ENCODE measurements at regions not wholly inside any gene's neighbourhood (a gene's known extent, or its start where the extent isn't known, plus 50 kb on each side); places are given as distances from the start of the nearest gene placed in this dataset.
"Not testable (repeated sequence)": the region's sequence is repeated elsewhere in the genome, so short reads cannot be mapped to it uniquely, and the experiment has no call there.

- POLR2A ChIA-PET (ENCODE audit: unreplicated experiment): interaction anchor here (0.5 to 1.3 kb wide), 4 partner anchors 30 to 464 kb away, joined by 5 to 8 read pairs (median 6); no protein-coding TSS in a partner anchor
- peak overlapping the region; percentile 58 for H3K4me2 ChIP-seq
- no peaks in the 10 kb centered on the region for H3K9me3 ChIP-seq (ENCODE audit: insufficient read depth, low read depth)
- no peak for TF ChIP-seq CTCF (conservative IDR thresholded peaks at IDR 0.05)
- TSS peak; percentile 96 for BruUV-seq (replicated peaks)
- H4K20me1 ChIP-seq (ENCODE audit: insufficient read depth): no peaks in the 10 kb centered on the region
- intact Hi-C loops (cut with micrococcal nuclease; ENCODE audit: unreplicated experiment): loop anchor here (1.0 kb wide), 3 partner anchors 29 to 70 kb away; no protein-coding TSS in a partner anchor
- H2AFZ ChIP-seq: peak overlapping the region; percentile 67; the same call in 1 of the 2 replicates
- H3K4me3 ChIP-seq: no peak overlapping the region
- no peaks in the 10 kb centered on the region for H3F3A ChIP-seq (ENCODE audit: insufficient read depth, low read depth)
- H3K79me2 ChIP-seq (ENCODE audit: low read depth): no peaks in the 10 kb centered on the region
- no peaks in the 10 kb centered on the region for H3K27me3 ChIP-seq (ENCODE audit: insufficient read depth, low read depth)
- peaks cover 29% of the 10 kb centered on the region for H3K4me1 ChIP-seq (replicated peaks; ENCODE audit: insufficient read depth)
- CTCF ChIA-PET: interaction anchor here (0.6 kb wide), 1 partner anchor 398 kb away, joined by 3 read pairs; no protein-coding TSS in a partner anchor
- no peaks in the 10 kb centered on the region for H3K9me2 ChIP-seq (ENCODE audit: insufficient read depth)
- no peaks in the 10 kb centered on the region for H3K36me3 ChIP-seq (ENCODE audit: low read depth)
- DNase-seq: peak; percentile 84 to 88
- H3K27ac ChIP-seq: peak overlapping the region; percentile 67
Observed at GRCh38 chr10:125231116-125231812, 70.9 kb upstream of the CTBP2 start.

- POLR2A ChIA-PET (ENCODE audit: unreplicated experiment): no interaction called here
- TF ChIP-seq CTCF (conservative IDR thresholded peaks at IDR 0.05) (no peak), EZH2 (IDR thresholded peaks at IDR 0.05; ENCODE audit: low read depth) (no peak)
- no peaks in the 10 kb centered on the region for H3K79me2 ChIP-seq (ENCODE audit: low read depth)
- no TSS peak for BruUV-seq (replicated peaks)
- intact Hi-C loops (cut with micrococcal nuclease; ENCODE audit: unreplicated experiment): no loop called here
- H4K20me1 ChIP-seq (ENCODE audit: insufficient read depth): no peaks in the 10 kb centered on the region
- no peak overlapping the region for H3K4me3 ChIP-seq
- no peak for DNase-seq
- no peaks in the 10 kb centered on the region for H3K9me3 ChIP-seq (ENCODE audit: insufficient read depth, low read depth)
- no peaks in the 10 kb centered on the region for H3K9me2 ChIP-seq (ENCODE audit: insufficient read depth)
- no peaks in the 10 kb centered on the region for H3F3A ChIP-seq (ENCODE audit: insufficient read depth, low read depth)
- no peaks in the 10 kb centered on the region for H3K36me3 ChIP-seq (ENCODE audit: low read depth)
- H3K27ac ChIP-seq: no peak overlapping the region
- peaks cover 29% of the 10 kb centered on the region for H3K4me1 ChIP-seq (replicated peaks; ENCODE audit: insufficient read depth)
- H3K27me3 ChIP-seq (ENCODE audit: insufficient read depth, low read depth): no peaks in the 10 kb centered on the region
- H3K4me2 ChIP-seq: no peak overlapping the region
- no peak overlapping the region for H2AFZ ChIP-seq
- CTCF ChIA-PET: no interaction called here
Observed at GRCh38 chr10:125230251-125230650, 69.9 kb upstream of the CTBP2 start.

GRCh38 chr10:125228245-125228940 lies 68.0 kb upstream of the CTBP2 start:
- H3K9me3 ChIP-seq (ENCODE audit: insufficient read depth, low read depth); H3F3A ChIP-seq (ENCODE audit: insufficient read depth, low read depth); H3K9me2 ChIP-seq (ENCODE audit: insufficient read depth); H3K36me3 ChIP-seq (ENCODE audit: low read depth); H3K27me3 ChIP-seq (ENCODE audit: insufficient read depth, low read depth); H3K79me2 ChIP-seq (ENCODE audit: low read depth); DNase-seq; H3K4me2 ChIP-seq; H2AFZ ChIP-seq; intact Hi-C loops (cut with micrococcal nuclease; ENCODE audit: unreplicated experiment); H3K4me3 ChIP-seq; H4K20me1 ChIP-seq (ENCODE audit: insufficient read depth); H3K27ac ChIP-seq; BruUV-seq (replicated peaks); CTCF ChIA-PET; POLR2A ChIA-PET (ENCODE audit: unreplicated experiment): not testable (repeated sequence)
- H3K4me1 ChIP-seq (replicated peaks; ENCODE audit: insufficient read depth): peaks cover 28% of the 10 kb centered on the region
